ENCODE measurements at regions not wholly inside any gene's neighbourhood (a gene's known extent, or its start where the extent isn't known, plus 50 kb on each side); places are given as distances from the start of the nearest gene placed in this dataset.

DNA sequence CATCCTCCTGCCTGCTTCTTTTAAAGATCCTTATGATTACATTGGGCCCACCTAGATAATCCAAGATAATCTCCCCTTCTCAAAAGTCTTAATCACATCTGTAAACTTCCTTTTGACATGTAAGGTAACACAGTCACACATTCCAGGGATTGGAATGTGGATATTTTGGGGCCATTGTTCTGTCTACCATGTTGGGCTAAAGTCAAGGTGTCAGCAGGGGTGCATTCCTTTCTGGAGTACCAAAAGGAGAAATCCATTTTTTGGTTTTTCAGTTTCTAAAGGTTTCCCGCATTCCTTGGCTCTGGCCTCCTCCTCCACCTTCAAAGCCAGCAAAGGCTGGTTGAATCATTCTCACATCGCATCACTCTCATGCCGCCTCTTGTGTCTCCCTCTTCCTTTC is 197.6 kb upstream of the NFE2L3 start:
- no peak for DNase-seq (ENCODE audit: insufficient read length, low spot score)
- no peak for FAIRE-seq
- TF ChIP-seq POLR2A (IDR thresholded peaks at IDR 0.05; ENCODE audit: low read depth, low read length): no peak

- DNase-seq (ENCODE audit: insufficient read length, low spot score) (no peak), FAIRE-seq (no peak)
- TF ChIP-seq POLR2A (IDR thresholded peaks at IDR 0.05; ENCODE audit: low read depth, low read length): no peak
These were observed 192.7 kb upstream of the NFE2L3 start for GRCh38 chr7:25959168-25959734.

GRCh38 chr7:25963733-25964132 is 188.3 kb upstream of the NFE2L3 start:
- FAIRE-seq (no peak), DNase-seq (ENCODE audit: insufficient read length, low spot score) (no peak)
- TF ChIP-seq POLR2A (IDR thresholded peaks at IDR 0.05; ENCODE audit: low read depth, low read length): no peak

GRCh38 chr7:25964483-25964991 is 187.5 kb upstream of the NFE2L3 start:
- no peak for DNase-seq (ENCODE audit: insufficient read length, low spot score)
- TF ChIP-seq POLR2A (IDR thresholded peaks at IDR 0.05; ENCODE audit: low read depth, low read length): no peak
- FAIRE-seq: no peak

GRCh38 chr7:25965405-25966123 is 186.4 kb upstream of the NFE2L3 start:
- no peak for DNase-seq (ENCODE audit: insufficient read length, low spot score)
- TF ChIP-seq POLR2A (IDR thresholded peaks at IDR 0.05; ENCODE audit: low read depth, low read length): no peak
- FAIRE-seq: no peak

DNA sequence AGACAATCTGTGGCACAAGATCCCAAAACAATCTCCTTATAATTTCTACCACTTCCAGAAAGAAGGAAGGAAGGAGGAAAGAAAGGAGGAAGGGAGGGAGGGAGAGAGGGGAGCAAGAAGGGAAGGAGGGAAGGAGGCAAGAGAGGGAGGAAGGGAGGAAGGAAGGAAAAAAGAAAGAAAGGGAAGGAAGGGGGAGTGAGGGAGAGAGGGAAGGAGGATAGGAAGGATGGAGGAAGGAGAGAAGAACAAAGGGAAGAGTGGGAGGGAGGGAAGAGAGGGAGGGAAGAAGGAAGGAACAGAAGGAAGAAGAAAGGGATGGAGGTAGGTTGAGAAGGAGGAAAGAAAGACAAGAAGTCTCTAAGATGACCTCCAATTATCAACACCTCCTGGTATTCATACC is 185.5 kb upstream of the NFE2L3 start:
- FAIRE-seq: no peak
- no peak for DNase-seq (ENCODE audit: insufficient read length, low spot score)
- TF ChIP-seq POLR2A (IDR thresholded peaks at IDR 0.05; ENCODE audit: low read depth, low read length): no peak

GRCh38 chr7:25967278-25968204 is 184.5 kb upstream of the NFE2L3 start:
- no peak for TF ChIP-seq POLR2A (IDR thresholded peaks at IDR 0.05; ENCODE audit: low read depth, low read length)
- DNase-seq (ENCODE audit: insufficient read length, low spot score) (no peak), FAIRE-seq (no peak)

- no peak for TF ChIP-seq POLR2A (IDR thresholded peaks at IDR 0.05; ENCODE audit: low read depth, low read length)
- FAIRE-seq (no peak), DNase-seq (ENCODE audit: insufficient read length, low spot score) (no peak)
These were observed 183.6 kb upstream of the NFE2L3 start for GRCh38 chr7:25968205-25968993.

GRCh38 chr7:25970356-25970755 is 181.6 kb upstream of the NFE2L3 start:
- TF ChIP-seq POLR2A (IDR thresholded peaks at IDR 0.05; ENCODE audit: low read depth, low read length): no peak
- FAIRE-seq: no peak

DNA sequence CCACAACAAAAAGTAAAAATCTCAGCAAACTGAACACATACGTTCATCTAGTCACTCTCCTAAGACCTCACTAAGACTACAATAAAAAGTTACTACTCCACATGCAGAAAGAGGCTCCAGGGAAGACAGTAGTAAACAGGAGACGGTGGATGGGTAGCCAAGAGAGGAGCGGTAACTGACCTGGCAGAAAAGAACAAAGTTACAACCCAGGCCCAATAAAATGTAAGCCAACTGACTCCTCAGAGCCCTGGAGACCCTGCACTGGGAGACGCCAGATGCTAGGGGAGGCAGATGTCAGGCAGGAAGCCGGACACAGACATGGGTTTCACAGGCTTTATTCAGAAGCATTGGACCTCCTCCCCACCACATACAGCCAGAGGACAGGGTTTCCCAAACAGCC is 181.1 kb upstream of the NFE2L3 start:
- DNase-seq (ENCODE audit: insufficient read length, low spot score) (no peak), FAIRE-seq (no peak)
- TF ChIP-seq POLR2A (IDR thresholded peaks at IDR 0.05; ENCODE audit: low read depth, low read length): no peak

More at GRCh38 chr7:25970356-25970755, 181.6 kb upstream of the NFE2L3 start:
- no peak for DNase-seq (ENCODE audit: insufficient read length, low spot score)

GRCh38 chr7:25976630-25977029 is 175.4 kb upstream of the NFE2L3 start:
- DNase-seq (ENCODE audit: insufficient read length, low spot score) (no peak), FAIRE-seq (no peak)
- no peak for TF ChIP-seq POLR2A (IDR thresholded peaks at IDR 0.05; ENCODE audit: low read depth, low read length)

GRCh38 chr7:25978466-25978865 is 173.5 kb upstream of the NFE2L3 start:
- FAIRE-seq: no peak
- no peak for DNase-seq (ENCODE audit: insufficient read length, low spot score)
- no peak for TF ChIP-seq POLR2A (IDR thresholded peaks at IDR 0.05; ENCODE audit: low read depth, low read length)

GRCh38 chr7:25979605-25980004 is 172.4 kb upstream of the NFE2L3 start:
- TF ChIP-seq POLR2A (IDR thresholded peaks at IDR 0.05; ENCODE audit: low read depth, low read length): no peak
- FAIRE-seq (no peak), DNase-seq (ENCODE audit: insufficient read length, low spot score) (no peak)

Data from H54 (cell line).